ENCODE measurements at regions not wholly inside any gene's neighbourhood (a gene's known extent, or its start where the extent isn't known, plus 50 kb on each side); places are given as distances from the start of the nearest gene placed in this dataset.
"Not testable (repeated sequence)": the region's sequence is repeated elsewhere in the genome, so short reads cannot be mapped to it uniquely, and the experiment has no call there.

- not testable (repeated sequence) for DNase-seq
Measured at GRCh38 chr9:65416948-65417347, 131.9 kb upstream of the FOXD4L5 start.

GRCh38 chr9:65414249-65414648 is 129.2 kb upstream of the FOXD4L5 start:
- not testable (repeated sequence) for DNase-seq

GRCh38 chr9:65413371-65413770 is 128.4 kb upstream of the FOXD4L5 start:
- DNase-seq, result not testable (repeated sequence)

DNA sequence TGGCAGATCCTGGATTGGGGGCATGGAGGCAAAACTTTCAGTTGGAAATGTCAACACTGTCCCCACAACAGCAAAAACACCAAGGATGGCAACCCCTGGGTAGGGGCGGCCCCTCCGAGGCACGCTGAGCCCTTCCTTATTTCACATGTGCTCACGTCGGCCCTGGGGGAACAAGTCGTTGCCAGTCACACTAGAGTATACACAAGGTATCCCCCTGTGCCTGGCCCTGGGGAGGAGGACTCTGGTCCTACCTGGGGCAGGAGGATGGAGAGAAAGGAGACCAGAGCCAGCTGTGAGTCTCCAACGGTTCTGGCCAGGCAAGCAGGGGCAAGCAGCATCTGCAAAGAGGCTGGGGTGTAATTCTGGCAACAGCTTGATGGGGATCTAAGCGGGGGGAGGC is 126.9 kb upstream of the FOXD4L5 start:
- DNase-seq, result no peak

- DNase-seq, result no peak
Measured at GRCh38 chr9:65411336-65411735, 126.3 kb upstream of the FOXD4L5 start.

- no peak for DNase-seq
Measured at GRCh38 chr9:65410926-65411325, 125.9 kb upstream of the FOXD4L5 start.

- no peak for DNase-seq
Measured at GRCh38 chr9:65409471-65409980, 124.5 kb upstream of the FOXD4L5 start.

GRCh38 chr9:65408806-65409205 is 123.8 kb upstream of the FOXD4L5 start:
- not testable (repeated sequence) for DNase-seq

- DNase-seq, result not testable (repeated sequence)
Measured at GRCh38 chr9:65406625-65407024, 121.6 kb upstream of the FOXD4L5 start.

DNA sequence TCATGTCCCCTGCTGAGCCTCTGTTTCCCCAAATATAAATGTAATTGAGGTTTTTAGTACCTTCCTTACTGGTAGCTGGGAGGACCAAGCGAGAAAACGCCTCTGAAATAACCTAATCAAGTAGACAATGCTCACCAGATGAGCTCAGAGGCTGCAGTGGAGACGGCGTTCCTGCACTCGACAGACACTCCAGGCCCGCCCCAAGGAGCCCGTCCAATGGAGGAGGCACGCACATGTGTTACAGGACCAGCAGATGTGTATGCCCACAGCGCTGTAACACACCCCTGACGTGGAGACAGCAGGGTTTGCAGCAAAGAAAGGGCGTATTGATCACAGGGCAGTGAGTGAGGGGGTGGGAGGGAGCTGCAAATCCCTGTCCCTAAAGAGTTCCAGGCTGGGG is 120.8 kb upstream of the FOXD4L5 start:
- not testable (repeated sequence) for DNase-seq

GRCh38 chr9:65405253-65405652 is 120.2 kb upstream of the FOXD4L5 start:
- DNase-seq, result no peak

DNA sequence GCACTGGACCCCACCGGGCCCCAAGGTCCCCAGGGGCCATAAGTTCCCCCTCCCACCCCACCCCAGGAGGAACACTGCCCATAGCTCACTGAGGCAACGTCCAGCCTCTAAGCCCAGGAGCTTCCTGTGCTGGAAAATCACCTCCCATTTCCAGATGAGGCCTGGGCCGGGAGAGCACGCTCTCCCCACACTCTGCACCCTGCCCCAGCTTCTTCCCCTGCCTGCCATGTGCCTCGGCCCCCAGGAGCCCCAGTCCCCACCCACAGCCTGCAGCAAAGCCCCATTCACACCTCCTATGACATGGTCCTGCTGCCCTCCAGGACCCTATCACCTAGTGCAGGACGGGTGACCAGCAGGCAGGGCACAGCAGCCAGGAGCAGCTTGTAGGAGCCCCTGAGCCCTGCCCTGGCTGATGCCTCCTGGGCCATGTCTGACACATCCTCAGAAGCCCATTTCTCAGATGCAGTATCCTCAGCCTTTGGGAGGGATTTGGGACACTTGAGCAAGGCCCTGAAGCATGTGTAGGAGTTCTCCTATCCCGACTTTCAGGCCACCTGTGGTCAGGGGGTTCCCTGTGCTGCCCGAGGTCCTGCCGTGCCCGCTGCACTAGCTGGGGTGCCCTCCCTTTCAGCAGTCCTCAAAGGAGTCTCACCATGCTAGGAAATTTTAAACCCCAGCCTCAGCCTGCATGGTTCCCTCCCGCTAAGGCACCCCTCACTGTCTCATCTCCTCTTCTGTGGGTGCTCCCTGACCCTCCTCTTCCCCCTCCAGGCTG is 119.4 kb upstream of the FOXD4L5 start:
- DNase-seq, result no peak

GRCh38 chr9:65403721-65404120 is 118.7 kb upstream of the FOXD4L5 start:
- no peak for DNase-seq

- not testable (repeated sequence) for DNase-seq
Measured at GRCh38 chr9:65403072-65403471, 118.1 kb upstream of the FOXD4L5 start.

DNA sequence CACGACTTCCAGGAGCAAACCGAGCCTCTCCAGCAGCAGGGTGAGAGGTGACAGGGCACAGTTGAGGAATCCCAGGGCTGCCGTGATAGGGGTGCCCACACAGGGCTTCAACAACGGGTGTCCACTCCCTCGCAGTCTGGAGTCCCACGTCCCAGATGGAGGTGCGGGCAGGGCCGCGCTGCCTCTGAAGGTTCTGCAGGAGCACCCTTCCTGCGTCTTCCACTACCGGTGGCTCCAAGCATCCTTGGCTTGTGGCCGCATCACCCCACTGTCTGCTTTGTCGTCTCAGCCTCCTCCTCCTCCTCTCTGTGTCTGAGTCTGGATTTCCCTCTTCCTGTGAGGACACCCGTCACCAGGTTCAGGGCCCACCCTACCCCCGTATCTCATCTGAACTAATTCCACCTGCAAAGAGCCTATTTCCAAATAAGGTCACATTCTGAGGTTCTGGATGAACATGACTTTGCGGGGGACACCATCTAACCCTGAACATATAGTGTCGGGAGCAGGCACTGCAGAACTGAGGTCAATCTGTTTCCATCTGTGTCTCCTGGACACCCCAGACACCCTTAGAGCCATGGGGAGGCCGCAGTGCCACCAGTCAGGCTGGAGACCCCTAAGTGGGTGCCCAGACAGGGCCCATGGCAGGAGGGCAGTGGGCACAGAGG is 117.3 kb upstream of the FOXD4L5 start:
- DNase-seq, result not testable (repeated sequence)

DNA sequence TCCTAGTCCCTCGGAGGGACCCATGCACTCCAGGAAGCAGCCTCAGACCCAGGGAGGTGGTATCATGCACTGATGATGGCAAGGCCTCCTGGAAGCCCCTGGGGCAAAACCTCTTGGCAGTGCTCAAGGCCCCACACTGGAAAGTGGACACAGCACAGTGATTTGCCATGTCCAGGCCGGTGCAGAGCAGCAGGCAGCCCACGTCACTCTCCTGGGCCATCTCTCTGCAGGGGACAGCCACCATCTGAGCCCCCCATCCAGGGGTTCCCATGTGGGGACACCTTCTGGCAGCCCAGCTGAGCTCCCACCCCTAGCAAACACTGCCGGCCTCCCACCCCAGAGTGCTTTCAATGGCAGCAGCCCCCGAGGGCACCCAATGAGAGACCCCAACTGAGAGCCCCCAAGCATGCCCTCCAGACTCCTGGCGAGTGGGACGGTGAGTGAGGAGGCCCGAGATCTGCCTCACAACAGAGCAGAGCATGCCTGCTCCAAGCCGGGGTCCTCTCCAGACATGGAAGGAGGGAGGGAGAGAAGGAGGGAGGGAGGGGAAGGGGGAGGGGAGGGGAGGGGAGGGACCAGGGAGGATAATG is 116.5 kb upstream of the FOXD4L5 start:
- DNase-seq, result not testable (repeated sequence)

GRCh38 chr9:65400886-65401285 is 115.9 kb upstream of the FOXD4L5 start:
- no peak for DNase-seq

DNA sequence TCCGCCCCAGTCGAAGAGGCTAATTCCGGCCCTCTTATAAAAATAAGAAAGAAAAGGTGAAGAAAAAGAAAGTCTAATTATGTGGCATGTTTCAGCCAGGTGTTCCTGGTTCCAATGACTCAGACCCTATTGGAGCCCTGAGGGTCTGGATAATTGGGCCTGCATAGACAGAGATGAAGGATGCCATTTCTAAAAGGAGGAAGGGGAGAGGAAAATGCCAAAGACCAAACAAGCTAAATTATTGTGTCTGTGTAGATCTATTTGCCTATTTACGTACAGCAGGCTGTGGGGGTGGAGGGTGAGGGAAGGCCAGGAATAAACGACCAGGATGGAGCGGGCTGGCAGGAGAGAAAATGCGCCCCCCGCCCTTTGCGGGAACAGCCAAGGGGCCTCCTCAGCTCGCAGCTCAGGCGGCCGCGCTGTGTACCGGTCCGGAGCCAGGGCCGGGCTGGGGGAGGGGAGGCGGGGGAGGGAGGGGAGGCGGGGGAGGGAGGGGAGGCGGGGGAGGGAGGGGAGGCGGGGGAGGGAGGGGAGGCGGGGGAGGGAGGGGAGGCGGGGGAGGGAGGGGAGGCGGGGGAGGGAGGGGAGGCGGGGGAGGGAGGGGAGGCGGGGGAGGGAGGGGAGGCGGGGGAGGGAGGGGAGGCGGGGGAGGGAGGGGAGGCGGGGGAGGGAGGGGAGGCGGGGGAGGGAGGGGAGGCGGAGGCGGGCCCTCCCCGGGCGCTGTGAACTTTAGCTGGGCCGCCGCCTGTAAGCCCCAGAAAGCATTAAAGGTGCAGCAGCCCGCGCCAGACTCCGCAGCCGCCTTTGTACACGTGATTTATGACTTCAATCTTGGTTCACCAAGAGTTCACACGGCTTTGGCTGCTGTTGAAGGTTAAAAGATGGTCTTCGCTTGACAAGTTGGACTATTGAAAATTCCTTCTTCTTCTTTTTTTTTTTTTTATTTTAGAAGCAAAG is 113.0 kb upstream of the FOXD4L5 start:
- not testable (repeated sequence) for DNase-seq

GRCh38 chr9:65397226-65397625 is 112.2 kb upstream of the FOXD4L5 start:
- DNase-seq, result not testable (repeated sequence)

DNA sequence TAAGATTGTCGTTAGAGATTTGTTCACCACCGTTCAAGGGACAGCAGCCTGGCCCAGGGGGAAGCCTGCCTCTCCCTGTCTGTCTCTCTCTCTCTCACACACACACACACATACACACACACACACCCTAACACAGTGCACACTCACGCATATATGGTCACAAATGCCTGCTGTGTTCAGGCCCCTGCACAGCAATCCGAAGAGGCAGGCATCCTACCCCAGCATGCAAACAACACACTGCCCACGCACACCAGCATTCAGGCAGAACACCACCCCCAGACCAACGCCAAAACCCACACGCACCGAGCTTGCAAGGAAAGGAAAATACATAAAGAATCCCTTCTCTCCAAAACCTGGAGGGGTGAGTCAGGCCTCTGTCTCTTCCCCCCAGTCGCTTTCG is 111.6 kb upstream of the FOXD4L5 start:
- DNase-seq, result not testable (repeated sequence)

DNA sequence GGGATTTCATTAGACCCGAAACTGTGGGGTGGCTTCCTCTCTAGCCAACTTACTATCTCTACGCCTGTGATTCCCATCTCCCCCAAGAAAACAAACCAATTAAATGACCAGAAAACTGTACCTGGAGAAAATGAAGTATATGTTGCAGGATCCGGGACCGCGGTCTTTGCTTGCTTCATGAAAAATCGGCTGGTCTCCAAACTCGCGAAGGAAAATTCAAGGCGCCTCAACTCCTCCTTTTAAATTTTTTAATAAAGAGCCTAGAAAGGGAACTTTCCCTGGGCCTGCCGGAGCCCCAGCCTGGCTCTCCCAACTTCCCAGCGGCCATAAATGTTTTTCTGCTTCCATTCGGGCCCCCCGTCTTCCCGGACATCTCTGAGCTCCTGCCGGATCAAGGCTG is 110.8 kb upstream of the FOXD4L5 start:
- DNase-seq, result not testable (repeated sequence)

GRCh38 chr9:65395121-65395520 is 110.1 kb upstream of the FOXD4L5 start:
- not testable (repeated sequence) for DNase-seq

Data from activated CD8-positive, alpha-beta memory T cell treated with anti-CD3 and anti-CD28 coated beads, Interleukin-2, amount 50 U/mL, for 48 hours (primary cell).